GM12878 (cell line): ENCODE measurements at regions not wholly inside any gene's neighbourhood (a gene's known extent, or its start where the extent isn't known, plus 50 kb on each side); places are given as distances from the start of the nearest gene placed in this dataset.

Experiments used
- ATAC-seq: fragments of 200-7000 bp; cut with Tn5 transposase; 3 replicates; pipeline ENCODE4 v1.9.1; 2020; ENCODE audit warnings: mild to moderate bottlenecking, moderate library complexity
- BruUV-seq: library from RNA; stranded (reverse); fragments of 400-500 nt; replicated peaks from 2 replicates; lab custom pipeline; 2021; lab: Mats Ljungman, UMichigan
- CTCF ChIA-PET: fragments of 300-600 bp; sonication (Branson Sonifier 250); formaldehyde crosslinking; extraction: SDS; loops from one replicate; lab custom pipeline; 2021; ENCODE audit warnings: inconsistent platforms; lab: Yijun Ruan, JAX
- POLR2A ChIA-PET: fragments of 350-600 bp; formaldehyde crosslinking; extraction: SDS; loops from one replicate; lab custom pipeline; 2021; ENCODE audit warnings: inconsistent platforms; lab: Charles Lee
- RAD21 ChIA-PET: fragments of 300-600 bp; sonication (Branson Sonifier 250); formaldehyde crosslinking; loops from one replicate; lab custom pipeline; 2023; ENCODE audit warnings: antibody characterized with exemption; ENCODE audit not compliant: unreplicated experiment; lab: Charles Lee
- SMC1A ChIA-PET: fragments of 300-600 bp; sonication (Branson Sonifier 250); formaldehyde crosslinking; loops from one replicate; lab custom pipeline; 2023; ENCODE audit not compliant: unreplicated experiment, uncharacterized antibody; lab: Charles Lee
- DNase-seq: peaks from one replicate; pipeline ENCODE4 v3.0.0-alpha.2; 2011; ENCODE audit warnings: low read depth, low spot score
- FAIRE-seq: peaks from 3 replicates; lab custom pipeline; 2011; peaks lifted over from hg19 to GRCh38; lab: Jason Lieb, UNC
- H2AFZ ChIP-seq: 2 replicates; pipeline ENCODE4 v1.6.0; 2011; ENCODE audit warnings: low read depth, low read length, control low read depth; ENCODE audit not compliant: control insufficient read depth
- H3K27ac ChIP-seq: 2 replicates; pipeline ENCODE4 v1.5.1; 2011; ENCODE audit warnings: control low read depth; ENCODE audit not compliant: control insufficient read depth, insufficient read depth
- H3K27me3 ChIP-seq, 2 experiments: replicated peaks in 1 of 2; 2 replicates each; pipeline versions ENCODE4 v1.6.0 to v1.6.1; 2011; ENCODE audit warnings: low read length in 1 of 2; ENCODE audit not compliant: control insufficient read depth in 2 of 2, insufficient read depth in 2 of 2
- H3K36me3 ChIP-seq, 2 experiments: 2 replicates each; pipeline ENCODE4 v1.5.1; 2011; ENCODE audit warnings: low read length in 1 of 2; ENCODE audit not compliant: control insufficient read depth in 2 of 2, insufficient read depth in 2 of 2
- H3K4me1 ChIP-seq: 2 replicates; pipeline ENCODE4 v1.6.1; 2011; ENCODE audit warnings: mild to moderate bottlenecking, low read length, moderate library complexity, mixed read lengths; ENCODE audit not compliant: control insufficient read depth, insufficient read depth
- H3K4me2 ChIP-seq: 2 replicates; pipeline ENCODE4 v1.6.0; 2011; ENCODE audit warnings: control low read depth; ENCODE audit not compliant: control insufficient read depth, insufficient read depth
- H3K4me3 ChIP-seq: fragments of 200-600 bp; sonication (generic); 2 replicates; pipeline ENCODE4 v1.5.1; 2016
- H3K79me2 ChIP-seq: 2 replicates; pipeline ENCODE4 v1.6.0; 2011; ENCODE audit warnings: low read length; ENCODE audit not compliant: control insufficient read depth, insufficient read depth
- H3K9ac ChIP-seq: 2 replicates; pipeline ENCODE4 v1.8.0; 2011; ENCODE audit warnings: low read length, control low read depth, mixed read lengths; ENCODE audit not compliant: control insufficient read depth, insufficient read depth
- H3K9me3 ChIP-seq: replicated peaks from 3 replicates; pipeline ENCODE4 v1.5.1; 2011; ENCODE audit warnings: mild to moderate bottlenecking, low read length; ENCODE audit not compliant: control insufficient read depth, insufficient read depth
- H4K20me1 ChIP-seq: 2 replicates; pipeline ENCODE4 v1.6.0; 2011; ENCODE audit not compliant: control insufficient read depth, insufficient read depth
- CEBPB ChIP-seq, 2 experiments: fragments of 150-350 bp in 1 of 2; IDR thresholded peaks; 2 replicates each; pipeline ENCODE4 v1.6.1; 2012 to 2014; ENCODE audit warnings: low read depth in 2 of 2, low read length in 2 of 2, borderline replicate concordance in 1 of 2, inconsistent platforms in 1 of 2
- CHD1 ChIP-seq: IDR thresholded peaks from 2 replicates; pipeline ENCODE4 v1.6.1; 2012; ENCODE audit warnings: low read depth, low read length, improper control_type of control experiment
- CHD2 ChIP-seq: IDR thresholded peaks from 2 replicates; pipeline ENCODE4 v1.6.1; 2011; ENCODE audit warnings: low read depth, low read length, improper control_type of control experiment, borderline replicate concordance
- DPF2 ChIP-seq: fragments of 450-650 bp; IDR thresholded peaks from 2 replicates; pipeline ENCODE4 v1.6.1; 2017; ENCODE audit warnings: mild to moderate bottlenecking
- IKZF1 ChIP-seq: fragments of 450-650 bp; conservative IDR thresholded peaks from 2 replicates; pipeline ENCODE4 v1.6.1; 2017; ENCODE audit warnings: antibody characterized with exemption, mild to moderate bottlenecking
- KAT2A ChIP-seq: conservative IDR thresholded peaks from 2 replicates; pipeline ENCODE4 v1.6.1; 2011; ENCODE audit warnings: low read depth, low read length; ENCODE audit not compliant: control insufficient read depth
- MXI1 ChIP-seq: fragments of 150-350 bp; IDR thresholded peaks from 2 replicates; pipeline ENCODE4 v1.6.1; 2011; ENCODE audit warnings: low read depth, mild to moderate bottlenecking, inconsistent platforms, low read length, improper control_type of control experiment
- MYC ChIP-seq: IDR thresholded peaks from 2 replicates; pipeline ENCODE4 v1.6.1; 2011; ENCODE audit warnings: mild to moderate bottlenecking, low read length, moderate library complexity, inconsistent platforms; ENCODE audit not compliant: insufficient read depth, insufficient replicate concordance, insufficient read length, severe bottlenecking
- NBN ChIP-seq: fragments of 450-650 bp; IDR thresholded peaks from 2 replicates; pipeline ENCODE4 v1.6.1; 2016
- NR2F1 ChIP-seq: fragments of 450-650 bp; conservative IDR thresholded peaks from 2 replicates; pipeline ENCODE4 v1.6.1; 2017; ENCODE audit warnings: mild to moderate bottlenecking
- POLR2AphosphoS2 ChIP-seq: IDR thresholded peaks from 2 replicates; pipeline ENCODE4 v1.6.1; 2011; ENCODE audit warnings: low read depth, mild to moderate bottlenecking, low read length, improper control_type of control experiment, moderate library complexity
- RAD51 ChIP-seq: fragments of 450-650 bp; IDR thresholded peaks from 2 replicates; pipeline ENCODE4 v1.6.1; 2016; ENCODE audit warnings: moderate library complexity, mild to moderate bottlenecking, inconsistent platforms
- RBBP5 ChIP-seq: fragments of 200-600 bp; sonication (generic); conservative IDR thresholded peaks from 2 replicates; pipeline ENCODE4 v1.6.1; 2016
- SMC3 ChIP-seq: IDR thresholded peaks from 2 replicates; pipeline ENCODE4 v1.6.1; 2011; ENCODE audit warnings: low read length, improper control_type of control experiment, borderline replicate concordance
- SUPT20H ChIP-seq: IDR thresholded peaks from 2 replicates; pipeline ENCODE4 v1.6.1; 2011; ENCODE audit warnings: low read depth, mild to moderate bottlenecking, low read length, moderate library complexity, borderline replicate concordance; ENCODE audit not compliant: control insufficient read depth
- TCF7 ChIP-seq: IDR thresholded peaks from 2 replicates; pipeline ENCODE4 v1.6.1; 2014; ENCODE audit warnings: antibody characterized with exemption, borderline replicate concordance
- ZBED1 ChIP-seq: IDR thresholded peaks from 2 replicates; pipeline ENCODE4 v1.6.1; 2016; ENCODE audit warnings: borderline replicate concordance
- ZNF384 ChIP-seq: IDR thresholded peaks from 2 replicates; pipeline ENCODE4 v1.6.1; 2012; ENCODE audit warnings: low read depth, mild to moderate bottlenecking, low read length, improper control_type of control experiment, borderline replicate concordance
- in situ Hi-C: fragments of 300-500 bp; cut with MboI; formaldehyde crosslinking; loops from 9 replicates; pipeline ENCODE4 v1.14.3; 2018; ENCODE audit warnings: mixed read lengths
- intact Hi-C: fragments of 100-400 bp; cut with micrococcal nuclease; formaldehyde crosslinking; loops from one replicate; pipeline ENCODE4 v1.14.2; 2022; ENCODE audit not compliant: unreplicated experiment
- TF ChIP-seq, protein P1 (sequence below): fragments of 450-650 bp; IDR thresholded peaks from 2 replicates; pipeline ENCODE4 v1.6.1; 2017; ENCODE audit warnings: borderline replicate concordance
- TF ChIP-seq, protein P2 (sequence below): IDR thresholded peaks from 2 replicates; pipeline ENCODE4 v1.6.1; 2011; ENCODE audit warnings: mild to moderate bottlenecking, low read depth, low read length, moderate library complexity; ENCODE audit not compliant: insufficient replicate concordance

DNA sequence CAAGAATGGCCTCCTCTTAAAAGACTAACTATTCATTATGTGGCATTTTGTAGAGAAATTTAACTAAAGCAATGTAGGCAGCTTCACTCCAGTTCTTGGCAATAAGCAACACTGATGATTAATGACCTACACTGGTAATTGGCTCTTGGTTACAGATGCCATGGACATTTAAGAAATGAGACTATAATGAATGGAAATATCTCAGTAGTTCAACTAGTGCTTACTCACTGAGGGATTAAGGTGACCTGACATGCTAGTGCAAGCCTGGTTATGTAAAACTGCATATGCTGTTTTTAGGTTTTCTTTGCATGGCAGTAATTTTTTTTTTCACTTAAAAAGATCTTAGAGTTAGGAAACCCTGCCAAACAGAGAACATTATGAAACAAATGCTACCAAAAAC is 152.7 kb upstream of the AADAT start:
- intact Hi-C loops, result no loop called here
- no TSS peak for BruUV-seq
- ChIA-PET RAD21 (no interaction called here), SMC1A (interaction anchor here (0.7 to 1.7 kb wide), 2 partner anchors 17 to 923 kb away, joined by 4 to 5 read pairs; no protein-coding TSS in a partner anchor), CTCF (interaction anchor here (2.5 kb wide), 1 partner anchor 17 kb away, joined by 22 read pairs; no protein-coding TSS in a partner anchor), POLR2A (no interaction called here)
- Histone ChIP-seq H3K4me3 (no peak overlapping the region), H3K4me1 (no peaks in the 10 kb centered on the region), H4K20me1 (no peaks in the 10 kb centered on the region), H3K9me3 (no peaks in the 10 kb centered on the region), H3K36me3 (no peaks in the 10 kb centered on the region), H3K79me2 (no peaks in the 10 kb centered on the region), H3K9ac (no peak overlapping the region), H3K4me2 (no peak overlapping the region), H3K27ac (no peak overlapping the region), H3K27me3 (no peaks in the 10 kb centered on the region), H2AFZ (no peak overlapping the region)
- FAIRE-seq (no peak), DNase-seq (no peak), ATAC-seq (peak; percentile 29; the same call in 2 of the 3 replicates)
- TF ChIP-seq SUPT20H (no peak), ZNF384 (no peak), MXI1 (no peak), CHD2 (no peak), ZBED1 (no peak), RBBP5 (no peak), RAD51 (no peak), IKZF1 (no peak), CHD1 (no peak), DPF2 (no peak), CEBPB (IDR thresholded peaks at IDR 0.05; ENCODE audit: borderline replicate concordance in 1 of 2, low read depth in 2 of 2, low read length in 2 of 2) (no peak), POLR2AphosphoS2 (no peak), SMC3 (no peak), TCF7 (no peak), NBN (no peak), KAT2A (no peak), MYC (no peak), NR2F1 (no peak)
- TF ChIP-seq, protein P1, sequence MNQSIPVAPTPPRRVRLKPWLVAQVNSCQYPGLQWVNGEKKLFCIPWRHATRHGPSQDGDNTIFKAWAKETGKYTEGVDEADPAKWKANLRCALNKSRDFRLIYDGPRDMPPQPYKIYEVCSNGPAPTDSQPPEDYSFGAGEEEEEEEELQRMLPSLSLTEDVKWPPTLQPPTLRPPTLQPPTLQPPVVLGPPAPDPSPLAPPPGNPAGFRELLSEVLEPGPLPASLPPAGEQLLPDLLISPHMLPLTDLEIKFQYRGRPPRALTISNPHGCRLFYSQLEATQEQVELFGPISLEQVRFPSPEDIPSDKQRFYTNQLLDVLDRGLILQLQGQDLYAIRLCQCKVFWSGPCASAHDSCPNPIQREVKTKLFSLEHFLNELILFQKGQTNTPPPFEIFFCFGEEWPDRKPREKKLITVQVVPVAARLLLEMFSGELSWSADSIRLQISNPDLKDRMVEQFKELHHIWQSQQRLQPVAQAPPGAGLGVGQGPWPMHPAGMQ, result no peak
- TF ChIP-seq, protein P2, sequence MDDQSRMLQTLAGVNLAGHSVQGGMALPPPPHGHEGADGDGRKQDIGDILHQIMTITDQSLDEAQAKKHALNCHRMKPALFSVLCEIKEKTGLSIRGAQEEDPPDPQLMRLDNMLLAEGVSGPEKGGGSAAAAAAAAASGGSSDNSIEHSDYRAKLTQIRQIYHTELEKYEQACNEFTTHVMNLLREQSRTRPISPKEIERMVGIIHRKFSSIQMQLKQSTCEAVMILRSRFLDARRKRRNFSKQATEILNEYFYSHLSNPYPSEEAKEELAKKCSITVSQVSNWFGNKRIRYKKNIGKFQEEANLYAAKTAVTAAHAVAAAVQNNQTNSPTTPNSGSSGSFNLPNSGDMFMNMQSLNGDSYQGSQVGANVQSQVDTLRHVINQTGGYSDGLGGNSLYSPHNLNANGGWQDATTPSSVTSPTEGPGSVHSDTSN, result no peak
- in situ Hi-C loops, result no loop called here
